ENCODE measurements at regions not wholly inside any gene's neighbourhood (a gene's known extent, or its start where the extent isn't known, plus 50 kb on each side); places are given as distances from the start of the nearest gene placed in this dataset.

GRCh38 chr9:99282406-99282805 is 60.3 kb downstream of the SEC61B start:
- H3K4me3 ChIP-seq = no peak overlapping the region
- H3K36me3 ChIP-seq = no peaks in the 10 kb centered on the region
- H3K9me3 ChIP-seq (replicated peaks) = no peaks in the 10 kb centered on the region
- H3K27ac ChIP-seq (replicated peaks) = no peak overlapping the region
- DNase-seq = no peak
- TF ChIP-seq CTCF (IDR thresholded peaks at IDR 0.05; ENCODE audit: borderline replicate concordance) = no peak
- no peaks in the 10 kb centered on the region for H3K4me1 ChIP-seq
- intact Hi-C loops (cut with micrococcal nuclease) = no loop called here
- peaks cover 4% of the 10 kb centered on the region for H3K27me3 ChIP-seq (ENCODE audit: low read depth)

GRCh38 chr9:99285965-99286364 is 63.9 kb downstream of the SEC61B start:
- DNase-seq = no peak
- intact Hi-C loops (cut with micrococcal nuclease) = no loop called here
- Histone ChIP-seq H3K9me3 (replicated peaks) (no peaks in the 10 kb centered on the region), H3K27me3 (ENCODE audit: low read depth) (peaks cover 4% of the 10 kb centered on the region), H3K36me3 (no peaks in the 10 kb centered on the region), H3K4me3 (no peak overlapping the region), H3K4me1 (no peaks in the 10 kb centered on the region), H3K27ac (replicated peaks) (no peak overlapping the region)
- no peak for TF ChIP-seq CTCF (IDR thresholded peaks at IDR 0.05; ENCODE audit: borderline replicate concordance)

- DNase-seq = no peak
- Histone ChIP-seq H3K9me3 (replicated peaks) (no peaks in the 10 kb centered on the region), H3K4me3 (no peak overlapping the region), H3K4me1 (no peaks in the 10 kb centered on the region), H3K27ac (replicated peaks) (no peak overlapping the region), H3K27me3 (ENCODE audit: low read depth) (peaks cover 4% of the 10 kb centered on the region), H3K36me3 (no peaks in the 10 kb centered on the region)
- no peak for TF ChIP-seq CTCF (IDR thresholded peaks at IDR 0.05; ENCODE audit: borderline replicate concordance)
- intact Hi-C loops (cut with micrococcal nuclease) = no loop called here
Measured at GRCh38 chr9:99286536-99286935, 64.5 kb downstream of the SEC61B start.

- Histone ChIP-seq H3K27me3 (ENCODE audit: low read depth) (peaks cover 4% of the 10 kb centered on the region), H3K9me3 (replicated peaks) (no peaks in the 10 kb centered on the region), H3K27ac (replicated peaks) (no peak overlapping the region), H3K4me3 (no peak overlapping the region), H3K36me3 (no peaks in the 10 kb centered on the region), H3K4me1 (no peaks in the 10 kb centered on the region)
- DNase-seq = no peak
- TF ChIP-seq CTCF (IDR thresholded peaks at IDR 0.05; ENCODE audit: borderline replicate concordance) = no peak
- intact Hi-C loops (cut with micrococcal nuclease) = no loop called here
Measured at GRCh38 chr9:99287641-99288040, 65.6 kb downstream of the SEC61B start.

- H3K36me3 ChIP-seq = no peaks in the 10 kb centered on the region
- no peaks in the 10 kb centered on the region for H3K27me3 ChIP-seq (ENCODE audit: low read depth)
- no peak for DNase-seq
- no peak overlapping the region for H3K27ac ChIP-seq (replicated peaks)
- H3K4me3 ChIP-seq = no peak overlapping the region
- no peaks in the 10 kb centered on the region for H3K4me1 ChIP-seq
- intact Hi-C loops (cut with micrococcal nuclease) = no loop called here
- no peak for TF ChIP-seq CTCF (IDR thresholded peaks at IDR 0.05; ENCODE audit: borderline replicate concordance)
- H3K9me3 ChIP-seq (replicated peaks) = no peaks in the 10 kb centered on the region
Measured at GRCh38 chr9:99288830-99289229, 66.7 kb downstream of the SEC61B start.

Data from left ventricle myocardium inferior (tissue), 1 donor.